Forelimb muscle (tissue), 1 donor: ENCODE measurements at regions not wholly inside any gene's neighbourhood (a gene's known extent, or its start where the extent isn't known, plus 50 kb on each side); places are given as distances from the start of the nearest gene placed in this dataset.
"Not testable (repeated sequence)": the region's sequence is repeated elsewhere in the genome, so short reads cannot be mapped to it uniquely, and the experiment has no call there.

Experiments used
- DNase-seq: peaks from one replicate; pipeline ENCODE4 v3.0.0-alpha.2; 2013; ENCODE audit warnings: low read depth

DNA sequence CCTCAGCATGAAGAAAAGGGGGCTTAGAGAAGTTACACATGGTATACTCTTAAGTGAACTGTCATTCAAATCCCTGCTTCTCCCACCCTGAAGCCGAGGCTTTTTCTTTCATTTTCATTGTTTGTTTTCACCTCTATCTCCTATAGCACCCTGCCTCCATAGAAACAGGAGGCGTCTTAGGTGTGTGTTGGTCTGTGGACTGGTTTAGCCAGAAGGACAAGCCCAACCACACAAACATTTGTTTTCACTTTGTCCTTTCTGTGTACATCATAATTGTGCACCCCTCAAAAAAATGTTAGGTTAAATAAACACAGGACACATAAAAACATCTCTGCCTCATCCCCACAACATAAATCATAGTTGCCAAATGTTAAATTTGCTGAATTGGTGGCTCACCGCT is 73.3 kb upstream of the UBE2E2 start:
- DNase-seq: peak; percentile 56

GRCh38 chr3:23130406-23130805 is 72.7 kb upstream of the UBE2E2 start:
- no peak for DNase-seq

- no peak for DNase-seq
Measured at GRCh38 chr3:23135026-23135785, 67.9 kb upstream of the UBE2E2 start.

DNA sequence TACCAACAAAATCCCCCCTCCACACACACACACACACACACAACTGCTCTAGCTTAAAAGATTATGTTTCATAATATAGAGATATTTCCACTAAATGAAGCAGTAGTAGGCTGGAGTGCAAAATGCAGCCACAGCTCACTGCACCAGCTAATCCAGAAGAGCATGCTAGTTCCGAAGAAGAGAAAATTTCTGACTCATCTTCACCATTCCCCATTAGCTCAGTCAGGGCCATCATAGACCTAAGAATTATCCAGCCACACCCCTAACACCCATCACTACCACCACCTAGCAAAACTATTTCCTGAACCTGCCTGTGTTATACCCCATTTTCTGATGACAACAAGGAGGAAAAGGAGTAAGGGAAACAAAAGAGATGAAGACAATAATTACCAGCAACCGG is 67.1 kb upstream of the UBE2E2 start:
- no peak for DNase-seq

DNA sequence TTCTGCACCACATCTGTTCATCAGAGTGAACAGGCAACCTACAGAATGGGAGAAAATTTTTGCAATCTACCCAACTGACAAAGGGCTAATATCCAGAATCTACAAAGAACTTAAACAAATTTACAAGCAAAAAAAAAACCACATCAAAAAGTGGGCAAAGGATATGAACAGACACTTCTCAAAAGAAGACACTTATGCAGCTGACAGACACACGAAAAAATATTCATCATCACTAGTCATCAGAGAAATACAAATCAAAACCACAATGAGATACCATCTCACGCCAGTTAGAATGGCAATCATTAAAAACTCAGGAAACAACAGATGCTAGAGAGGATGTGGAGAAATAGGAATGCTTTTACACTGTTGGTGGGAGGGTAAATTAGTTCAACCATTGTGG is 59.1 kb upstream of the UBE2E2 start:
- not testable (repeated sequence) for DNase-seq

- no peak for DNase-seq
Measured at GRCh38 chr3:23146163-23146562, 57.0 kb upstream of the UBE2E2 start.

DNA sequence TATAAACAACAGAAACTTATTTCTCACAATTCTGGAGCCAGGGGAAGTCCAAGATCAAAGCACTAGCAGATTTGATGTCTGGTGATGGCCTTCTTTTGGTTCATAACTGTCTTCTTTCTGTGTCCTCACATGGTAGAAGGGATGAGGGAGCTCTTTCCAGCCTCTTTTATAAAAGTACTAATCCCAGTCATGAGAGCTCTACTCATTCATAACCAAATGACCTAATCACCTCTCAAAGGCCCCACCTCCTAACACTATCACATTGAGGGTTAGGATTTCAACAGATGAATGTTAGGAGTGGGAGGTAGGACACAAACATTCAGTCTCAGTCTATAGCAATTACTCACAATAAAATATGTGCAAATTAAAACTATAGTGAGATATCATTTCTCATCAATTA is 50.1 kb upstream of the UBE2E2 start:
- no peak for DNase-seq
